Naive thymus-derived CD8-positive, alpha-beta T cell (primary cell): ENCODE measurements at regions not wholly inside any gene's neighbourhood (a gene's known extent, or its start where the extent isn't known, plus 50 kb on each side); places are given as distances from the start of the nearest gene placed in this dataset.

Experiments used
- ATAC-seq, 2 donors: fragments of 150-1000 bp; cut with Tn5 transposase in 1 of 2; sonication (Bioruptor Pico), chemical (Tn5 transposase) in 1 of 2; 1 replicate in 1 of 2; 2 replicates in 1 of 2; pipeline ENCODE4 v1.10.0; 2021; ENCODE audit warnings: mild to moderate bottlenecking in 2 of 2, moderate library complexity in 2 of 2
- POLR2A ChIA-PET: fragments of 350-600 bp; sonication (Branson Sonifier 250); formaldehyde crosslinking; loops from one replicate; lab custom pipeline; 2021; ENCODE audit warnings: antibody characterized with exemption; lab: Charles Lee
- DNase-seq, 10 donors: peaks; one replicate each; pipeline versions ENCODE4 v3.0.0 to v3.0.0-alpha.2; 2020 to 2022
- H3K27ac Mint-ChIP-seq, 10 donors: one replicate each; pipeline ENCODE4 v1.8.0; 2020 to 2022; ENCODE audit warnings: mild to moderate bottlenecking in 10 of 10, mixed read lengths in 10 of 10, moderate library complexity in 4 of 10, inconsistent platforms in 1 of 10
- H3K27me3 Mint-ChIP-seq, 5 donors: one replicate each; pipeline ENCODE4 v1.8.0; 2021 to 2022; ENCODE audit warnings: mixed read lengths in 5 of 5
- H3K36me3 Mint-ChIP-seq, 3 donors: one replicate each; pipeline ENCODE4 v1.8.0; 2020 to 2022; ENCODE audit warnings: mixed read lengths in 3 of 3, mild to moderate bottlenecking in 2 of 3, inconsistent platforms in 1 of 3
- H3K4me1 Mint-ChIP-seq, 4 donors: one replicate each; pipeline ENCODE4 v1.8.0; 2021 to 2022; ENCODE audit warnings: mixed read lengths in 4 of 4
- H3K4me3 Mint-ChIP-seq, 10 donors: one replicate each; pipeline ENCODE4 v1.8.0; 2020 to 2022; ENCODE audit warnings: mild to moderate bottlenecking in 10 of 10, mixed read lengths in 10 of 10, moderate library complexity in 6 of 10, inconsistent platforms in 1 of 10
- H3K9me3 Mint-ChIP-seq, 9 donors: one replicate each; pipeline ENCODE4 v1.8.0; 2020 to 2022; ENCODE audit warnings: mixed read lengths in 9 of 9, mild to moderate bottlenecking in 3 of 9, inconsistent platforms in 1 of 9, moderate library complexity in 1 of 9

DNA sequence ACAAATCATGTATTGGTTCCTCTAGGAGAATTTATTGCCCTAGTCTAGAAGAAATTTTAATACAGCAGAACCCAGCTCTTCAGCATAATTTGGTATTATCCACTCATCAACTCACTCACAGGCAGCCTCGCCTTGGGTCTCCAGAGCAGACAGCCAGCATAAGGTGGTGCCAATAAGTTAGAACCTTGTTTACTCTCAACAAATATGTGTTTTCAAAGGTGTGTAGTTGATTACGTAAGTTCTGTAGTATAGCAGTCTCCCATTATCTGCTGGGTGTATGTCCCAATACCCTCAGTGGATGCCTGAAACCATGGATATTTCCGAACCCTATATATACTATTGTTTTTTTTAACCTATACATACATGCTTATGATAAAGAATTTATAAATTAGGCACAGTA, 522.5 kb upstream of the LRRN3 start:
- Mint-ChIP-seq H3K9me3 (peaks cover 0 to 5% (median 0%) of the 10 kb centered on the region in 9 donors), H3K27me3 (no peaks in the 10 kb centered on the region), H3K4me3 (no peak overlapping the region), H3K27ac (no peak overlapping the region), H3K36me3 (peaks cover 0 to 3% (median 0%) of the 10 kb centered on the region in 3 donors), H3K4me1 (peaks cover 0 to 1% (median 0%) of the 10 kb centered on the region in 4 donors)
- POLR2A ChIA-PET, result no interaction called here
- DNase-seq, result no peak
- no peak for ATAC-seq

DNA sequence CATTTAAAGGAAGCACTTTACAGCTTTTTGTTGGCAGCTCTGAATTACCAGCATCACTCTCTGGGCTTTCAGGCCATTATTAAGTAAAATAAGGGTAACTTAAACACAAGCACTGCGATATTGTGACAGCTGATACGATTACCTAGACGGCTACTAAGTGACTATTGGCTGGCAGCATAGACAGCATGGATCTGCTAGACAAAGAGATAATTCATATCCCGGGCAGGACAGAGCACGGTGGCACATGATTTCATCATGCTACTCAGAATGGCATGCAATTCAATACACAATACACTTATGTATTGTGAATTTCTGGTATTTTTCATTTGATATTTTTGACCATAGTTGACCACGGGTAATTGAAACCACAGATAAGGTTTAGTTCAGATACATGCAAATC, 522.0 kb upstream of the LRRN3 start:
- H3K27me3 Mint-ChIP-seq, result no peaks in the 10 kb centered on the region
- no peak for DNase-seq
- no peak for ATAC-seq
- peaks cover 0 to 1% (median 0%) of the 10 kb centered on the region in 4 donors for H3K4me1 Mint-ChIP-seq
- H3K9me3 Mint-ChIP-seq, result no peaks in the 10 kb centered on the region
- H3K36me3 Mint-ChIP-seq, result no peaks in the 10 kb centered on the region
- POLR2A ChIA-PET, result no interaction called here
- H3K4me3 Mint-ChIP-seq, result no peak overlapping the region
- H3K27ac Mint-ChIP-seq, result no peak overlapping the region

DNA sequence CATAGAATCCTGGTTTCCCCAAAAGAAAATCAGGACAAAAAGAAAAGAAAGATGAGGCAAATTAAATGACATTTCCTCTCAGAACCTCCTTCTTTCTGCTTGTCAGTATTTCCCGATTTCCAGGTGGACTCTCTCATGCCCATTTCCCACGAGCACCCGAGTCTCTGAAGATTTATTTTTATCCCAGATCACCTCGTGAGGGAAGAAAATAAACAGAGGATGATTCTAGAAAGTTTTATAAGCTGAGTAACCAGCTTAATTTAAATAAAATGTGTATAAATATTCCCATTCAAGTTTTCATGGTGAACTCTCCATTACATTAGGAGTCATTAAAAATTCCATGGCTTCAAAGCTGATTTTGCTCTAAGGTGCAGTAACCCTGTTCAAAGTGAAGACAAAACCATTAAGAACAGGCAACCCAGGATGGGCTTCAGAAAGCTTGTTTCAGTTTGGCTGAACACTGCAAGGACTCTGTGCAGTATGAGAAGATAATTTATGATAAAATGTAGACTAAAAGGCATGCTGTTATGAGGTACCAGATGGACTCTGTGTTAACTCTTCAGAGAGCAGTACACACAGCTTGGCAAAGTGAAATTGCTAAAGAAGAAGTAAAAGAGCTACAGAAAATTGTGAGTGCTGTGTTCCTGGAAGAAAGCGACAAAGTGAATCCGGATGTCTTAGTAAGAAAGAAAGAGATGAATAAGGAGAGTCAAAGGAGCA, 521.3 kb upstream of the LRRN3 start:
- Mint-ChIP-seq H3K27me3 (no peaks in the 10 kb centered on the region), H3K9me3 (no peaks in the 10 kb centered on the region), H3K36me3 (no peaks in the 10 kb centered on the region), H3K4me1 (peaks cover 0 to 1% (median 0%) of the 10 kb centered on the region in 4 donors), H3K27ac (no peak overlapping the region), H3K4me3 (no peak overlapping the region)
- POLR2A ChIA-PET, result no interaction called here
- ATAC-seq (no peak), DNase-seq (no peak)

DNA sequence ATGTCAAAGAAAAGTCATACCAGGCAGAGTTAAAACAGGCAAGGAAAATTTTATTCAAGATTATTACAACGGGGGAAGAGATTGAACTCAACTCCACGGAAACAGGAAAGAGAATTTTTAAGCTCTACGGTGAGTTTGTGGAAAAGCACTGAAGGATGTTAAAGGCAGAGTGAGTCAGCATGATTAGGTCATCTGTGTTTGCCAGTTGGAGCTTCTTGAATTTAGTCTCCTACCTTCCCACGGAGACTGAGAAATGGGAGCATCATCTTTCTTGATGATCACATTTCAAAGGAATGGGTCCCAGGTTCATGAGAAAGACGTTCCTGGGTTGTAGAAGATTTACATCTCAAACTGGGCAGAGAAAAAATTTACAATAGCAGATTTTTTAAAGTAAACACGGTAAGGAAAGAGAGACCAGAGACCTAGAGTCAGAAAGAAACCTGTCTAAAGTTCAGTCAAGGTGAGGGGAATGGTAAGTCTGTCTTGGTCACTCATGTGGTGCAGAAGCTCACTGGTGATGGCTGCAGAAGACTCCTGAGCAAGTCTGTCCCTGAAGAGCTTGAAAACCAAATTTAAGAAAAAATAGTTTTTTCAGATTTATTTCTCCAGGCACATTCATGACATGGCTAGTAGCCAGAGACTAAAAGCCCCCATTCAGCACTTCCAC, 516.9 kb upstream of the LRRN3 start:
- no peak for DNase-seq
- H3K4me3 Mint-ChIP-seq, result no peak overlapping the region
- H3K27me3 Mint-ChIP-seq, result peaks cover 0 to 11% (median 0%) of the 10 kb centered on the region in 5 donors
- no peaks in the 10 kb centered on the region for H3K4me1 Mint-ChIP-seq
- no peaks in the 10 kb centered on the region for H3K36me3 Mint-ChIP-seq
- ATAC-seq, result no peak
- H3K27ac Mint-ChIP-seq, result no peak overlapping the region
- POLR2A ChIA-PET, result no interaction called here
- H3K9me3 Mint-ChIP-seq, result no peaks in the 10 kb centered on the region

GRCh38 chr7:110587294-110587693, 503.6 kb upstream of the LRRN3 start:
- DNase-seq, result no peak
- H3K36me3 Mint-ChIP-seq, result peaks cover 0 to 5% (median 0%) of the 10 kb centered on the region in 3 donors
- H3K4me3 Mint-ChIP-seq, result no peak overlapping the region
- POLR2A ChIA-PET, result no interaction called here
- peaks cover 0 to 3% (median 0%) of the 10 kb centered on the region in 5 donors for H3K27me3 Mint-ChIP-seq
- peaks cover 0 to 2% (median under 1%) of the 10 kb centered on the region in 4 donors for H3K4me1 Mint-ChIP-seq
- no peak for ATAC-seq
- H3K9me3 Mint-ChIP-seq, result peaks cover 0 to 5% (median 2%) of the 10 kb centered on the region in 9 donors
- H3K27ac Mint-ChIP-seq, result no peak overlapping the region

DNA sequence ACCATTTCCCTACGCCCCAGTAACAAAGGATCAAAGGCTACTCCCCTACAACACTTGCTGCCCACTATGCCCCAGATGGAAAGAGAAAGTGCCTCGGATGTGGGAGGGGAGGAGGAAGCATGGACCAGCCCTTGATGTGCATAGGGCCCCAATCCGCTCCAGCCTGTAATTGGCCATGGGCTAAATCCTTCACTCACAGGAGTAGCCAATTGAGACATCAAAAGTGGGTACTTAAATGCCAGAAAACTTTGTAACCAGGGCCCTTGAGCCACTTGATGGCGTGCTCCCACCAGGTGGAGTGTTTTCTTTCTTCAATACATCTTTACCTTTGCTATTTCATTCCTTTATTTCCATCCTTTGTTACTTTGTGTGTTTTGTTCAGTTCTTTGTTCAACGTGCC, 500.5 kb upstream of the LRRN3 start:
- Mint-ChIP-seq H3K4me3 (no peak overlapping the region), H3K27ac (peak overlapping the region in 2 of 10 donors; percentile 2 to 57)
- DNase-seq, result peak in 3 of 10 donors; percentile 8 to 12 (median 11)

DNA sequence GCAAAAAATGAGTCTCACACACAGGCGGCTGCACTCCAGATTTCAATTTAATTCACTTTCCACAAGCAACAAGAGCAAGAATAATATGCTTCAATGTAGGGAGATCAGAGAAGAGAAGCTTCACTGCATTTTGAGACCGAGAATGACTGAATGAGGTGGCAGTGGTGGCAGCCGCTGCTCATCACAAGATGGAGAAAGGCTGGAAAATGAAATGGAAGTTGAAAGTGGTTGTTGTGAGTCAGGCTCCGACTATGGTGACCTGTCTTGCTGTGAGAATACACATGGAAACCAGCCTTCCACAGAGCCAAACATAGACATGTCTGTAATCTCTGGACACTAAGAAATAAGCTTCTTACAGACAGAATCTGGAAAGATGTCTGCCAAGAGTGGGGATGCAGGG, 499.6 kb upstream of the LRRN3 start:
- POLR2A ChIA-PET, result interaction anchor here (1.6 kb wide), 1 partner anchor 504 kb away, joined by 3 read pairs; no protein-coding TSS in a partner anchor
- Mint-ChIP-seq H3K27ac (peak overlapping the region in 1 of 10 donors; percentile 17), H3K4me3 (no peak overlapping the region), H3K36me3 (no peaks in the 10 kb centered on the region), H3K27me3 (peaks cover 0 to 3% (median 0%) of the 10 kb centered on the region in 5 donors), H3K4me1 (peaks cover 0 to 4% (median 1%) of the 10 kb centered on the region in 4 donors), H3K9me3 (peaks cover 0 to 2% (median 0%) of the 10 kb centered on the region in 9 donors)
- no peak for DNase-seq
- ATAC-seq, result no peak

More for the DNA sequence above, 500.5 kb upstream of the LRRN3 start:
- no peak for ATAC-seq
- Mint-ChIP-seq H3K4me1 (peaks cover 0 to 2% (median under 1%) of the 10 kb centered on the region in 4 donors), H3K9me3 (peaks cover 0 to 2% (median 0%) of the 10 kb centered on the region in 9 donors), H3K36me3 (no peaks in the 10 kb centered on the region), H3K27me3 (peaks cover 0 to 3% (median 0%) of the 10 kb centered on the region in 5 donors)
- POLR2A ChIA-PET, result no interaction called here

GRCh38 chr7:110592557-110592956, 498.4 kb upstream of the LRRN3 start:
- DNase-seq (no peak), ATAC-seq (no peak)
- POLR2A ChIA-PET, result interaction anchor here (1.6 kb wide), 1 partner anchor 503 kb away, joined by 3 read pairs; no protein-coding TSS in a partner anchor
- H3K4me1 Mint-ChIP-seq, result peaks cover 0 to 4% (median 1%) of the 10 kb centered on the region in 4 donors
- H3K27ac Mint-ChIP-seq, result no peak overlapping the region
- no peak overlapping the region for H3K4me3 Mint-ChIP-seq
- no peaks in the 10 kb centered on the region for H3K36me3 Mint-ChIP-seq
- H3K27me3 Mint-ChIP-seq, result peaks cover 0 to 3% (median 0%) of the 10 kb centered on the region in 5 donors
- peaks cover 0 to 2% (median 0%) of the 10 kb centered on the region in 9 donors for H3K9me3 Mint-ChIP-seq

DNA sequence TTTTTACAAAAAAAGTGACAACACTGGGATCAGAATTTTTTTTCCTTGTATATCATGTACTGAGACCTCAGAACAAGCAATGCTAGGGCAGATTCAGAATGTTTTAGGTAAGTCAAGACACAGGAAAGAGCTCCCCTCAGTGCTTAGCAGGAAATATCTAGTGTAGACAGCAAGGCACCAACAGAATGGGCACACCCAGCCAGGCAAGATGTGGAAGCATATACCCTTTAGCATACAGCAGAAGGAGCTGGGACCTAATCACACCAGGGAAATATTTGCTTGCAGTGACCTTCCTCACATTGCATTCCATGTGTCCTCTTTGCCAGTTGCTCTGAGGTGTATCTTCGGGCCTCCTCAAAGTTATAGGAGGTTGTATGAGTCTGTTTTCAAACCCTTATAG, 497.6 kb upstream of the LRRN3 start:
- Mint-ChIP-seq H3K27me3 (peaks cover 0 to 2% (median 0%) of the 10 kb centered on the region in 5 donors), H3K4me1 (peaks cover 0 to 4% (median 1%) of the 10 kb centered on the region in 4 donors), H3K27ac (peak overlapping the region in 1 of 10 donors; percentile 15), H3K9me3 (peaks cover 0 to 2% (median 0%) of the 10 kb centered on the region in 9 donors), H3K36me3 (no peaks in the 10 kb centered on the region), H3K4me3 (no peak overlapping the region)
- no peak for DNase-seq
- POLR2A ChIA-PET, result no interaction called here
- ATAC-seq, result no peak

DNA sequence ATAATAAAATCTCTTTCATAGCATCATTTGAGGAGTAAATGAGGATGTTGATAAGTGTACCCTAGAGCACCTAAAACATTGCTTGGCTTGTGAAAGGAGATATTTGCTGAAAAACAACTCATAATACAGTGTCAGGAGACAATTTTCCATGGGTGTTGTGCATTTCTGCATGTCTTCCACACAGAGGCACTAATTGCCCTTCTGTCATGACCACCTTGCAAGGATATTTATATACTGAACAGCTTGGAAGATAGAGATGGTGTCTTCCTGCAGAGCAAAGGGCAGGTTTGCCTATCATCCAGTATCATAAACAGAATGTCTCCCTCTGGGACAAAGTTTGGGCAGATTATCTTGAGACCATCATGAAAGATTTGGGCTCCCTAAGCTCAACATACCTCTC, 495.2 kb upstream of the LRRN3 start:
- peak in 2 of 10 donors; percentile 27 to 46 for DNase-seq
- H3K4me1 Mint-ChIP-seq, result peaks cover 0 to 4% (median 1%) of the 10 kb centered on the region in 4 donors
- H3K4me3 Mint-ChIP-seq, result no peak overlapping the region
- H3K9me3 Mint-ChIP-seq, result no peaks in the 10 kb centered on the region
- POLR2A ChIA-PET, result interaction anchor here (0.5 to 1.8 kb wide), 7 partner anchors 22 to 503 kb away, joined by 3 to 8 read pairs (median 4); no protein-coding TSS in a partner anchor
- ATAC-seq, result peak; percentile 59 to 60
- peak overlapping the region in 2 of 10 donors; percentile 31 to 46 for H3K27ac Mint-ChIP-seq
- H3K27me3 Mint-ChIP-seq, result no peaks in the 10 kb centered on the region
- no peaks in the 10 kb centered on the region for H3K36me3 Mint-ChIP-seq

DNA sequence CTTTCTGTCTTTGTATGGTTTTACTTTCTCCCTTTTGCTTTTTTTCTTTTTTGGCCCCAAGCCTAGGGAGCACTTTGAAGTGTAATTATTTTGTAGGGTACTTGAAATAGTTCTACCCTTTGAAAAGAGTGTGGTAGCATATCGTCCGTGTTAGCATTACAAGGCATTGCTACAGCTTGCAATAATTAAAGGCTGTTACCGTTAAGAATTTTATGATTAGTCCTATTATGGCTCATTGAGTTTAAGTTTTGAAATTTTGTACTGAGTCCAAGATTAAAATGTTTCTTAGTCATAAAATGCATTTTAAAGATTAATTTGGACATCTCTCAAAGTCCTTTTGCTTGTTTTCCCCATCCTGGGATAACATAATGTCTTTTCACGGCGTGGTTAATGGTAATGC, 490.0 kb upstream of the LRRN3 start:
- DNase-seq (no peak), ATAC-seq (no peak)
- Mint-ChIP-seq H3K27ac (no peak overlapping the region), H3K4me1 (no peaks in the 10 kb centered on the region), H3K4me3 (no peak overlapping the region), H3K9me3 (no peaks in the 10 kb centered on the region), H3K36me3 (no peaks in the 10 kb centered on the region), H3K27me3 (no peaks in the 10 kb centered on the region)
- POLR2A ChIA-PET, result no interaction called here

- Mint-ChIP-seq H3K27ac (no peak overlapping the region), H3K27me3 (no peaks in the 10 kb centered on the region), H3K4me3 (no peak overlapping the region), H3K36me3 (no peaks in the 10 kb centered on the region), H3K9me3 (peaks cover 0 to under 1% (median 0%) of the 10 kb centered on the region in 9 donors), H3K4me1 (peaks cover 0 to under 1% (median 0%) of the 10 kb centered on the region in 4 donors)
- POLR2A ChIA-PET, result interaction anchor here (0.7 kb wide), 1 partner anchor 205 kb away, joined by 3 read pairs; no protein-coding TSS in a partner anchor
- DNase-seq (no peak), ATAC-seq (no peak)
Measured at GRCh38 chr7:110601710-110602109, 489.2 kb upstream of the LRRN3 start.

- H3K27ac Mint-ChIP-seq, result no peak overlapping the region
- ATAC-seq, result no peak
- H3K9me3 Mint-ChIP-seq, result peaks cover 0 to 3% (median 0%) of the 10 kb centered on the region in 9 donors
- H3K4me1 Mint-ChIP-seq, result peaks cover 1 to 11% (median 8%) of the 10 kb centered on the region in 4 donors
- POLR2A ChIA-PET, result no interaction called here
- no peak overlapping the region for H3K4me3 Mint-ChIP-seq
- DNase-seq, result no peak
- no peaks in the 10 kb centered on the region for H3K36me3 Mint-ChIP-seq
- H3K27me3 Mint-ChIP-seq, result no peaks in the 10 kb centered on the region
Measured at GRCh38 chr7:110604206-110604605, 486.7 kb upstream of the LRRN3 start.
